PC-3 (cell line): ENCODE measurements at regions not wholly inside any gene's neighbourhood (a gene's known extent, or its start where the extent isn't known, plus 50 kb on each side); places are given as distances from the start of the nearest gene placed in this dataset.

ENCODE experiments used
- EZH2 ChIP-seq: fragments of 300-600 bp; sonication (generic); IDR thresholded peaks from one replicate; pipeline ENCODE4 v1.6.1; 2017; ENCODE audit warnings: antibody characterized with exemption, mild to moderate bottlenecking, low read length; ENCODE audit not compliant: unreplicated experiment
- TF ChIP-seq, protein P1 (sequence below): fragments of 300-600 bp; sonication (generic); conservative IDR thresholded peaks from 2 replicates; pipeline ENCODE4 v1.5.1; 2017; ENCODE audit warnings: antibody characterized with exemption, low read depth, mild to moderate bottlenecking, low read length

DNA sequence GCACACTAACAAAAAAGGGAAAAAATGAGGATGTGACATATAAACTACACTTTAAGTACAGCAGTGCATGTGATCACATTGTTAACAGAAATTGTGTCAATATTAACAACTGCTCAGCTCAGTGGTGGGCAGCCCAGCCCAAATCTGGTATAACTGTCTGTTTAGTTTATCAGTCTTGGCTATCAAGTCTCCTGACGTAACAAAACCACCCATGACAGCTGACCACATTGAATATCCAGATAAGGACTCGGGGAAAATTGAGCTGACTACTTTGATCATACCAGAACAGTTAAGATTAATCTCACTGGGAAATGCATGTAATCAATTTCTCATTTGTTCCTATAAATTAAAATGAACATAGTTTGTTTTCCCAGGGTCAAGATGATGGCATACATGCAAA lies 396.6 kb downstream of the SNAPC1 start:
- TF ChIP-seq, protein P1, sequence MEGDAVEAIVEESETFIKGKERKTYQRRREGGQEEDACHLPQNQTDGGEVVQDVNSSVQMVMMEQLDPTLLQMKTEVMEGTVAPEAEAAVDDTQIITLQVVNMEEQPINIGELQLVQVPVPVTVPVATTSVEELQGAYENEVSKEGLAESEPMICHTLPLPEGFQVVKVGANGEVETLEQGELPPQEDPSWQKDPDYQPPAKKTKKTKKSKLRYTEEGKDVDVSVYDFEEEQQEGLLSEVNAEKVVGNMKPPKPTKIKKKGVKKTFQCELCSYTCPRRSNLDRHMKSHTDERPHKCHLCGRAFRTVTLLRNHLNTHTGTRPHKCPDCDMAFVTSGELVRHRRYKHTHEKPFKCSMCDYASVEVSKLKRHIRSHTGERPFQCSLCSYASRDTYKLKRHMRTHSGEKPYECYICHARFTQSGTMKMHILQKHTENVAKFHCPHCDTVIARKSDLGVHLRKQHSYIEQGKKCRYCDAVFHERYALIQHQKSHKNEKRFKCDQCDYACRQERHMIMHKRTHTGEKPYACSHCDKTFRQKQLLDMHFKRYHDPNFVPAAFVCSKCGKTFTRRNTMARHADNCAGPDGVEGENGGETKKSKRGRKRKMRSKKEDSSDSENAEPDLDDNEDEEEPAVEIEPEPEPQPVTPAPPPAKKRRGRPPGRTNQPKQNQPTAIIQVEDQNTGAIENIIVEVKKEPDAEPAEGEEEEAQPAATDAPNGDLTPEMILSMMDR: no peak
- no peak for TF ChIP-seq EZH2
